NCI-H460 (cell line): ENCODE measurements at regions not wholly inside any gene's neighbourhood (a gene's known extent, or its start where the extent isn't known, plus 50 kb on each side); places are given as distances from the start of the nearest gene placed in this dataset.
"Not testable (repeated sequence)": the region's sequence is repeated elsewhere in the genome, so short reads cannot be mapped to it uniquely, and the experiment has no call there.

Source experiments
- DNase-seq: peaks from one replicate; pipeline ENCODE4 v3.0.0-alpha.2; 2016; ENCODE audit warnings: low read depth; ENCODE audit errors: extremely low read depth

GRCh38 chr6:85887461-85887860 is 244.8 kb upstream of the SYNCRIP start:
- DNase-seq, result no peak

- no peak for DNase-seq
Measured at GRCh38 chr6:85868685-85869084, 226.0 kb upstream of the SYNCRIP start.

- no peak for DNase-seq
Measured at GRCh38 chr6:85867595-85867994, 224.9 kb upstream of the SYNCRIP start.

GRCh38 chr6:85866758-85867401 is 224.2 kb upstream of the SYNCRIP start:
- no peak for DNase-seq

GRCh38 chr6:85866370-85866730 is 223.7 kb upstream of the SYNCRIP start:
- DNase-seq, result no peak

GRCh38 chr6:85865420-85866369 is 223.0 kb upstream of the SYNCRIP start:
- DNase-seq, result no peak

GRCh38 chr6:85864453-85865401 is 222.0 kb upstream of the SYNCRIP start:
- DNase-seq, result no peak

- no peak for DNase-seq
Measured at GRCh38 chr6:85856235-85856634, 213.5 kb upstream of the SYNCRIP start.

GRCh38 chr6:85838351-85839119 is 195.8 kb upstream of the SYNCRIP start:
- DNase-seq, result not testable (repeated sequence)

GRCh38 chr6:85828973-85829372 is 186.3 kb upstream of the SYNCRIP start:
- no peak for DNase-seq

- DNase-seq, result no peak
Measured at GRCh38 chr6:85826997-85827396, 184.3 kb upstream of the SYNCRIP start.

GRCh38 chr6:85824329-85824728 is 181.6 kb upstream of the SYNCRIP start:
- DNase-seq, result no peak

- DNase-seq, result no peak
Measured at GRCh38 chr6:85810558-85810957, 167.9 kb upstream of the SYNCRIP start.

GRCh38 chr6:85803721-85804120 is 161.0 kb upstream of the SYNCRIP start:
- no peak for DNase-seq

- no peak for DNase-seq
Measured at GRCh38 chr6:85802162-85802561, 159.5 kb upstream of the SYNCRIP start.

GRCh38 chr6:85798931-85799652 is 156.4 kb upstream of the SYNCRIP start:
- no peak for DNase-seq

- no peak for DNase-seq
Measured at GRCh38 chr6:85797993-85798392, 155.3 kb upstream of the SYNCRIP start.

GRCh38 chr6:85795945-85796344 is 153.3 kb upstream of the SYNCRIP start:
- DNase-seq, result no peak

GRCh38 chr6:85792254-85792653 is 149.6 kb upstream of the SYNCRIP start:
- no peak for DNase-seq

GRCh38 chr6:85775883-85776282 is 133.2 kb upstream of the SYNCRIP start:
- no peak for DNase-seq
